ENCODE measurements at regions not wholly inside any gene's neighbourhood (a gene's known extent, or its start where the extent isn't known, plus 50 kb on each side); places are given as distances from the start of the nearest gene placed in this dataset.

GRCh38 chr2:19804639-19805260, 97.0 kb downstream of the TTC32 start:
- TF ChIP-seq MAX (IDR thresholded peaks at IDR 0.05; ENCODE audit: low read depth, low read length) (no peak), POLR2A (IDR thresholded peaks at IDR 0.05; ENCODE audit: extremely low read depth, insufficient read length) (no peak), CTCF (IDR thresholded peaks at IDR 0.05; ENCODE audit: low read depth, low read length) (no peak), MYC (IDR thresholded peaks at IDR 0.05; ENCODE audit: low read depth, low read length) (no peak)
- no peak overlapping the region for H3K4me3 ChIP-seq (ENCODE audit: low read depth, low read length)
- no peak for DNase-seq (ENCODE audit: low read depth)

GRCh38 chr2:19802086-19802841, 99.5 kb downstream of the TTC32 start:
- H3K4me3 ChIP-seq (ENCODE audit: low read depth, low read length) = no peak overlapping the region
- DNase-seq (ENCODE audit: low read depth) = no peak
- TF ChIP-seq CTCF (IDR thresholded peaks at IDR 0.05; ENCODE audit: low read depth, low read length) (no peak), MYC (IDR thresholded peaks at IDR 0.05; ENCODE audit: low read depth, low read length) (no peak), POLR2A (IDR thresholded peaks at IDR 0.05; ENCODE audit: extremely low read depth, insufficient read length) (no peak), MAX (IDR thresholded peaks at IDR 0.05; ENCODE audit: low read depth, low read length) (no peak)

- no peak for TF ChIP-seq CTCF (IDR thresholded peaks at IDR 0.05; ENCODE audit: low read depth, low read length)
Measured at GRCh38 chr2:19801367-19802080, 100.3 kb downstream of the TTC32 start.

GRCh38 chr2:19800796-19801195, 101.0 kb downstream of the TTC32 start:
- TF ChIP-seq POLR2A (IDR thresholded peaks at IDR 0.05; ENCODE audit: extremely low read depth, insufficient read length) = no peak
- no peak for TF ChIP-seq MYC (IDR thresholded peaks at IDR 0.05; ENCODE audit: low read depth, low read length)
- no peak for TF ChIP-seq MAX (IDR thresholded peaks at IDR 0.05; ENCODE audit: low read depth, low read length)
- TF ChIP-seq CTCF (IDR thresholded peaks at IDR 0.05; ENCODE audit: low read depth, low read length) = no peak
- H3K4me3 ChIP-seq (ENCODE audit: low read depth, low read length) = no peak overlapping the region
- DNase-seq (ENCODE audit: low read depth) = no peak

More at GRCh38 chr2:19801367-19802080, 100.3 kb downstream of the TTC32 start:
- DNase-seq (ENCODE audit: low read depth) = no peak
- H3K4me3 ChIP-seq (ENCODE audit: low read depth, low read length) = no peak overlapping the region

- DNase-seq (ENCODE audit: low read depth) = no peak
- TF ChIP-seq MAX (IDR thresholded peaks at IDR 0.05; ENCODE audit: low read depth, low read length) (no peak), POLR2A (IDR thresholded peaks at IDR 0.05; ENCODE audit: extremely low read depth, insufficient read length) (no peak), MYC (IDR thresholded peaks at IDR 0.05; ENCODE audit: low read depth, low read length) (no peak), CTCF (IDR thresholded peaks at IDR 0.05; ENCODE audit: low read depth, low read length) (no peak)
- H3K4me3 ChIP-seq (ENCODE audit: low read depth, low read length) = no peak overlapping the region
Measured at GRCh38 chr2:19799881-19800780, 101.7 kb downstream of the TTC32 start.
